ENCODE measurements at regions not wholly inside any gene's neighbourhood (a gene's known extent, or its start where the extent isn't known, plus 50 kb on each side); places are given as distances from the start of the nearest gene placed in this dataset.
"Not testable (repeated sequence)": the region's sequence is repeated elsewhere in the genome, so short reads cannot be mapped to it uniquely, and the experiment has no call there.

- H3K9me3 Mint-ChIP-seq: no peaks in the 10 kb centered on the region
- H3K4me3 Mint-ChIP-seq: no peak overlapping the region
- H3K4me1 Mint-ChIP-seq (ENCODE audit: low read depth): no peaks in the 10 kb centered on the region
- H3K27me3 Mint-ChIP-seq (ENCODE audit: low read depth): no peaks in the 10 kb centered on the region
- no peaks in the 10 kb centered on the region for H3K36me3 Mint-ChIP-seq (ENCODE audit: insufficient read depth in 2 of 2)
- no peak for DNase-seq
- no peak for ATAC-seq (replicated peaks in 1 of 2)
- H3K27ac Mint-ChIP-seq: no peak overlapping the region
Observed at GRCh38 chr3:127041264-127041820, 58.4 kb downstream of the PLXNA1 start.

DNA sequence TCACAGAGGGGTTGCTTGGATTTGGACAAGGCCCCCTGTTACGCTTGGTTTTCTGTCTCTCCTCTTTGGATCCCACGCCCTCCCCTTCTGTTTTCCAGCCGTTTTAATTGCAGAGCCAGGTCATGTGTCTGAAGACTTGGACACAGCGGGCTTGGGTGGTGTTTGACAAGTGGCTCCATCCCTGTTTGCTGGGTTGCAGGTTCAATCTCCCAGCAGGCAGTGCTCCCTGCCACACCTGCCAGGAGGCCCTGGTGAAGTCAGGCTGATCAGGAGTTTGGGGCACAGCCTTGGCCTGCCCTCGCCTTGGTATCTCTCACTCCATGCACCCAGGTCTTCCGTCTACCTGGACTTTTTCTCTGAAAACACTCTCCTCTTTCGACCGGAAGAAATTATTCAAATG lies 59.0 kb downstream of the PLXNA1 start:
- Mint-ChIP-seq H3K4me3 (no peak overlapping the region), H3K27ac (no peak overlapping the region), H3K9me3 (no peaks in the 10 kb centered on the region), H3K27me3 (ENCODE audit: low read depth) (no peaks in the 10 kb centered on the region), H3K36me3 (ENCODE audit: insufficient read depth in 2 of 2) (no peaks in the 10 kb centered on the region), H3K4me1 (ENCODE audit: low read depth) (no peaks in the 10 kb centered on the region)
- no peak for DNase-seq
- ATAC-seq (replicated peaks in 1 of 2): no peak

- Mint-ChIP-seq H3K36me3 (ENCODE audit: insufficient read depth in 2 of 2) (no peaks in the 10 kb centered on the region), H3K27me3 (ENCODE audit: low read depth) (no peaks in the 10 kb centered on the region), H3K9me3 (no peaks in the 10 kb centered on the region), H3K4me3 (no peak overlapping the region), H3K27ac (no peak overlapping the region), H3K4me1 (ENCODE audit: low read depth) (no peaks in the 10 kb centered on the region)
- ATAC-seq (replicated peaks in 1 of 2): no peak
- no peak for DNase-seq
Observed at GRCh38 chr3:127042634-127043033, 59.7 kb downstream of the PLXNA1 start.

DNA sequence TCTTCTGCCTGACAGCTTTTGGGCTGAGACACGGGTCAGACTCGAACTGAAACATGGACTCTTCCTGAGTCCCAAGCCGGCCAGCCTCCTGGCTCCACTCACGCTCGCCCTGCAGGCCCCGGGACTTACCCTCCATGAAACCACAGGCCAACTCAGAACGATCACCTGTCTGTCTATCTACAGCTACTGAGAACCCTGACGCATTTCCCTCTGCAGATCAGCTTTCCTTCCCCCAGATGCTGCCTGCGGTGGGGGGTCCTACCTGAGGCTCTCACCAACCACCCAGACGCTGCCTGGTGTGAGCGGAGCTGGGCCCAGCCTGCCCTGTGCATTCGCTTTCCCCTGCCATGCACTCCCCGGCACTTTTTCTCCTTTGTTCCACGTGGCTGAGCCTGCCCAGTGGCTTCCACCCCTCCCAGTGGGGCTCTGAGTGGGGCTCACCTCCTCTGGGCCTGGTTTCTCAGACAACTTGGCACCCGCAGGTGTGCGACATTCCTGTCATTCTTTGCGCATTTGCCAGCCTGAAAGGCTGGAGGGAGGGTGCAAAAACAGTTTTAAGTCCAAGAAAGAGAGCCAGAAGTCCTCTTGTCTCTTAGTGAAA lies 60.2 kb downstream of the PLXNA1 start:
- DNase-seq: no peak
- Mint-ChIP-seq H3K36me3 (ENCODE audit: insufficient read depth in 2 of 2) (no peaks in the 10 kb centered on the region), H3K27ac (no peak overlapping the region), H3K27me3 (ENCODE audit: low read depth) (peaks cover 2% of the 10 kb centered on the region), H3K4me3 (no peak overlapping the region), H3K9me3 (no peaks in the 10 kb centered on the region), H3K4me1 (ENCODE audit: low read depth) (no peaks in the 10 kb centered on the region)
- ATAC-seq (replicated peaks in 1 of 2): no peak

- Mint-ChIP-seq H3K4me1 (ENCODE audit: low read depth) (no peaks in the 10 kb centered on the region), H3K9me3 (peaks cover 0 to 2% of the 10 kb centered on the region in 2 donors), H3K36me3 (ENCODE audit: insufficient read depth in 2 of 2) (no peaks in the 10 kb centered on the region), H3K27me3 (ENCODE audit: low read depth) (peaks cover 6% of the 10 kb centered on the region), H3K4me3 (no peak overlapping the region), H3K27ac (no peak overlapping the region)
- DNase-seq (no peak), ATAC-seq (replicated peaks in 1 of 2) (no peak)
Observed at GRCh38 chr3:127043731-127044510, 61.0 kb downstream of the PLXNA1 start.

- no peaks in the 10 kb centered on the region for H3K4me1 Mint-ChIP-seq (ENCODE audit: low read depth)
- peaks cover 3 to 9% of the 10 kb centered on the region in 2 donors for H3K9me3 Mint-ChIP-seq
- peaks cover 6% of the 10 kb centered on the region for H3K27me3 Mint-ChIP-seq (ENCODE audit: low read depth)
- DNase-seq (no peak), ATAC-seq (replicated peaks in 1 of 2) (no peak)
- H3K4me3 Mint-ChIP-seq: no peak overlapping the region
- no peak overlapping the region for H3K27ac Mint-ChIP-seq
- peaks cover 2 to 4% of the 10 kb centered on the region in 2 donors for H3K36me3 Mint-ChIP-seq (ENCODE audit: insufficient read depth in 2 of 2)
Observed at GRCh38 chr3:127044996-127045395, 62.1 kb downstream of the PLXNA1 start.

DNA sequence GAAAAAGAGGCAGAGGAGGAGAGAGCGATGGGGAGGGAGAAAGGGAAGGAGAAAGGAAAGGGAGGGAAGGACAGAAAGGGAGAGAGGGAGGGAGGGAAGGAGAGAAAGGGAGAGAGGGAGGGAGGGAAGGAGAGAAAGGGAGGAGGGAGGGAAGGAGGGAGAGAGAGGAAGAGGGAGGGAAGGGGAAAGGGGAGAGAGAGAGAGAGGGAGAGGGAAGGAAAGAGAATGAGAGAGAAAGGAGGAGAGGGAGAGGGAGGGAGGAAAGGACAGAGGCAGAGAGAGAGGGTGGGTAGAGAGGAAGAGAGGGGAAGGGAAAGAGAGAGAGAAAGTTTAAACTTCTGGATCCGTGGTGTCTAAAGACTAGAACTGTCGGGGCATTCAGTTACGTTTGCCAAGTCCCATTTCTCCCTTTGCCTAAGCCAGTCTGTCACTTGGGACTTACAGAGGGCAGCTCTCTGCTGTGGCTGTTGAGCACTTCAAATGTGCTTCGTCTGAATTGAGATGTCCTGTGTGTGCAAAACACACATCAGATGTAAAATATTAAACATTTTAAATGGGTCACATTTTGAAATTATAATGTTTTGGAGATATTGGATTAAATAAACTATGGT lies 62.6 kb downstream of the PLXNA1 start:
- H3K27ac Mint-ChIP-seq: no peak overlapping the region
- H3K9me3 Mint-ChIP-seq: peaks cover 3 to 10% of the 10 kb centered on the region in 2 donors
- ATAC-seq (replicated peaks in 1 of 2): no peak
- H3K4me1 Mint-ChIP-seq (ENCODE audit: low read depth): no peaks in the 10 kb centered on the region
- peaks cover 2 to 4% of the 10 kb centered on the region in 2 donors for H3K36me3 Mint-ChIP-seq (ENCODE audit: insufficient read depth in 2 of 2)
- H3K27me3 Mint-ChIP-seq (ENCODE audit: low read depth): peaks cover 6% of the 10 kb centered on the region
- no peak overlapping the region for H3K4me3 Mint-ChIP-seq
- no peak for DNase-seq

DNA sequence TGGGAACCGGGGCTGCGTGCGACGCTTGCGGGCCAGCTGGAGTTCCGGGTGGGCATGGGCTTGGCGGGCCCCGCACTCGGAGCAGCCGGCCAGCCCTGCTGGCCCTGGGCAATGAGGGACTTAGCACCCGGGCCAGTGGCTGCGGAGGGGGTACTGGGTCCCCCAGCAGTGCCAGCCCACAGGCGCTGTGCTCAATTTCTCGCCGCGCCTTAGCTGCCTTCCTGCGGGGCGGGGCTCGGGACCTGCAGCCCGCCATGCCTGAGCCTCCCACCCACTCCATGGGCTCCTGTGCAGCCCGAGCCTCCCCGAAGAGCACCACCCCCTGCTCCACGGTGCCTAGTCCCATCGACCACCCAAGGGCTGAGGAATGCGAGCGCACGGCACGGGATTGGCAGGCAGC lies 63.8 kb downstream of the PLXNA1 start:
- not testable (repeated sequence) for ATAC-seq (replicated peaks in 1 of 2); H3K9me3 Mint-ChIP-seq; H3K27ac Mint-ChIP-seq; H3K4me1 Mint-ChIP-seq (ENCODE audit: low read depth); H3K4me3 Mint-ChIP-seq; DNase-seq; H3K36me3 Mint-ChIP-seq (ENCODE audit: insufficient read depth in 2 of 2); H3K27me3 Mint-ChIP-seq (ENCODE audit: low read depth)

- ATAC-seq (replicated peaks in 1 of 2) (no peak), DNase-seq (no peak)
- peaks cover 2 to 4% of the 10 kb centered on the region in 2 donors for H3K36me3 Mint-ChIP-seq (ENCODE audit: insufficient read depth in 2 of 2)
- no peaks in the 10 kb centered on the region for H3K4me1 Mint-ChIP-seq (ENCODE audit: low read depth)
- peaks cover 3 to 10% of the 10 kb centered on the region in 2 donors for H3K9me3 Mint-ChIP-seq
- H3K27ac Mint-ChIP-seq: no peak overlapping the region
- peaks cover 6% of the 10 kb centered on the region for H3K27me3 Mint-ChIP-seq (ENCODE audit: low read depth)
- H3K4me3 Mint-ChIP-seq: no peak overlapping the region
Observed at GRCh38 chr3:127049393-127049792, 66.5 kb downstream of the PLXNA1 start.

DNA sequence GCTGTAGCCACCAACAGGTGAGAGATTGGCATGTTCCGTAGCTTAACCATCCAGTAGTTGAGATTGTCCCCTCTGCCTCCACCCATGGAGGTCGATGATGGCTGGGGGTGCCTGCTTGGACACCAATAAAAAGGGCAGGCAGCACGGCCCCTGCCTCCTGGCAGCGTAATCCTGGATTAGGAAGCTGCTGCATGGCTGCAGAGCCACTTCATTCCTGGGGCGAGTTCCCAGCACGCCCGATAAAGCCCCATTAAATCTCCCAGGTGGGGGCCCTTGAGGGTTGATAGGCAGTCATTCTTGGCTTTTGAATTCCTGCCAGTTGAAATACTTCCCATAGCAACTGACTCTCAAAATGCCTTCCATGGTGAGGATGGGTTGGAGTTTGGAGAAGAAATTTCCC lies 67.8 kb downstream of the PLXNA1 start:
- Mint-ChIP-seq H3K36me3 (ENCODE audit: insufficient read depth in 2 of 2) (peaks cover 2 to 4% of the 10 kb centered on the region in 2 donors), H3K4me3 (no peak overlapping the region), H3K27me3 (ENCODE audit: low read depth) (peaks cover 6% of the 10 kb centered on the region), H3K27ac (no peak overlapping the region), H3K9me3 (peaks cover 3 to 10% of the 10 kb centered on the region in 2 donors), H3K4me1 (ENCODE audit: low read depth) (no peaks in the 10 kb centered on the region)
- DNase-seq (no peak), ATAC-seq (replicated peaks in 1 of 2) (no peak)

DNA sequence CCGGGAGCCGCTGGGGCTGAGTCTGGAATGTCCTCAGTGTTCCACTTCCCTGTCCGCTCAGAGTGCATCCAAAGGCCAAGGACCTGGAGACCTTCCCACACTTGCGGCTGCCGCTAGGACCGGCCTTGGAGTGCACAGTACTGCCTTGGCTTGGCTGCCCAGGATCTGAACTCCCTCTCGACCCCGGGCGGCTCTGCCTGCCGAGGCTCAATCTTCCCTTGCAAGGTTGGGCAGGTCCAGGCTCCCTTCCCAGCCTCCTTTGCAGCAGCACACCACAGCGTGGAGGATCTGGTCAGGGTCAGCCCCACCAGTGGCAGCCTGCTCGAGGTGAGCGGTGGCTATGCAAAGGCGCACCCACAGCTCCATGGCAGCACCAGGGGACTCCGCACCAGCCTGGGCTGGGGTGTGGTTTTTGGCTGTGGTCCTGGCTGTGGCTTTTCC lies 69.2 kb downstream of the PLXNA1 start:
- Mint-ChIP-seq H3K27me3 (ENCODE audit: low read depth) (peaks cover 6% of the 10 kb centered on the region), H3K9me3 (peaks cover 3 to 10% of the 10 kb centered on the region in 2 donors), H3K4me1 (ENCODE audit: low read depth) (no peaks in the 10 kb centered on the region), H3K27ac (no peak overlapping the region), H3K4me3 (no peak overlapping the region), H3K36me3 (ENCODE audit: insufficient read depth in 2 of 2) (peaks cover 2 to 4% of the 10 kb centered on the region in 2 donors)
- DNase-seq (no peak), ATAC-seq (replicated peaks in 1 of 2) (no peak)

- Mint-ChIP-seq H3K36me3 (ENCODE audit: insufficient read depth in 2 of 2) (peaks cover 8 to 10% of the 10 kb centered on the region in 2 donors), H3K4me1 (ENCODE audit: low read depth) (no peaks in the 10 kb centered on the region), H3K27ac (no peak overlapping the region), H3K27me3 (ENCODE audit: low read depth) (peaks cover 5% of the 10 kb centered on the region), H3K4me3 (no peak overlapping the region), H3K9me3 (peaks cover 8 to 17% of the 10 kb centered on the region in 2 donors)
- no peak for DNase-seq
- ATAC-seq (replicated peaks in 1 of 2): no peak
Observed at GRCh38 chr3:127053026-127053425, 70.1 kb downstream of the PLXNA1 start.

DNA sequence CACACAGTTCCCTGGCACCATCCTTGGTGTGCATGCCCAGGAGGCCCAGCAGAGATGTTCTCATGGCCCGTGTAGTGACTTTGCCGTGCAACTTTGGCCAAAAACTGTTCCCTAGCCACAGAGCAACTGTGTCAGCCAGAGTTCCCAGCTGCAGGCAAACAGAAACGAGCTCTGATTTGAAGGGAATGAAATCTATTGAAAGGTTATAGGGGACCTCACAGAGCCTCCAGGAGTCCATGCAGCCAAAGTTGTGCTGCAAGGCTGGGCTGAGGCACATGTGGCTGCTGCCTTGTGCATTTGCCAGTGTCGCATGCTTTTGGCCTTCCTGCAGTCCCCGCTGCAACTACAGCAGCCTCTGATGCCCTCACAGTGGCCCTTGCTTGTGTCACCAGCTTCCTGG lies 70.5 kb downstream of the PLXNA1 start:
- no peak for DNase-seq
- Mint-ChIP-seq H3K36me3 (ENCODE audit: insufficient read depth in 2 of 2) (peaks cover 8 to 10% of the 10 kb centered on the region in 2 donors), H3K4me3 (no peak overlapping the region), H3K27me3 (ENCODE audit: low read depth) (peaks cover under 1% of the 10 kb centered on the region), H3K9me3 (peaks cover 8 to 17% of the 10 kb centered on the region in 2 donors), H3K27ac (no peak overlapping the region), H3K4me1 (ENCODE audit: low read depth) (no peaks in the 10 kb centered on the region)
- no peak for ATAC-seq (replicated peaks in 1 of 2)
